Daoy (cell line): ENCODE measurements at regions not wholly inside any gene's neighbourhood (a gene's known extent, or its start where the extent isn't known, plus 50 kb on each side); places are given as distances from the start of the nearest gene placed in this dataset.
"Not testable (repeated sequence)": the region's sequence is repeated elsewhere in the genome, so short reads cannot be mapped to it uniquely, and the experiment has no call there.

Experiments
- DNase-seq: peaks from one replicate; pipeline ENCODE4 v3.0.0-alpha.2; 2015; ENCODE audit warnings: low read depth

DNA sequence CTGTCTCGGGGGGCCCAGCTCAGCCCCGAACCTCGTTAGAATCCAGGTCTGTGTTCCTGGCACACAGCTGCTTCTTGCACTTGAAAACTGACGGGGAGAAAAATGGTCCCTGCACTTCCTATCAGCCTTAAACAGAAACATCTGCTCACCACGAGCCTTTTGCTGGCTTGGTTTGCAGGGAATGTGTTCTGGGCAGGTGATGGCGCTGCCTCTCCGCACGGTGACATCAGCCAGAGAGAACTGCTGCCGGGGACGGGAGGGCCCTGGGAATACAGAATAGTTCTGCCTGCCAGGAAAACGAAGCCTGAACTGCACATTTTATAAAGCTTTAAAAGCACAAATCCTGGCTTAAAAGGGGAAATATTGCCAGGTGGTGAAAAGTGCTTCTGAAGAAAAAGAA is 622.5 kb downstream of the TYW1 start:
- no peak for DNase-seq

DNA sequence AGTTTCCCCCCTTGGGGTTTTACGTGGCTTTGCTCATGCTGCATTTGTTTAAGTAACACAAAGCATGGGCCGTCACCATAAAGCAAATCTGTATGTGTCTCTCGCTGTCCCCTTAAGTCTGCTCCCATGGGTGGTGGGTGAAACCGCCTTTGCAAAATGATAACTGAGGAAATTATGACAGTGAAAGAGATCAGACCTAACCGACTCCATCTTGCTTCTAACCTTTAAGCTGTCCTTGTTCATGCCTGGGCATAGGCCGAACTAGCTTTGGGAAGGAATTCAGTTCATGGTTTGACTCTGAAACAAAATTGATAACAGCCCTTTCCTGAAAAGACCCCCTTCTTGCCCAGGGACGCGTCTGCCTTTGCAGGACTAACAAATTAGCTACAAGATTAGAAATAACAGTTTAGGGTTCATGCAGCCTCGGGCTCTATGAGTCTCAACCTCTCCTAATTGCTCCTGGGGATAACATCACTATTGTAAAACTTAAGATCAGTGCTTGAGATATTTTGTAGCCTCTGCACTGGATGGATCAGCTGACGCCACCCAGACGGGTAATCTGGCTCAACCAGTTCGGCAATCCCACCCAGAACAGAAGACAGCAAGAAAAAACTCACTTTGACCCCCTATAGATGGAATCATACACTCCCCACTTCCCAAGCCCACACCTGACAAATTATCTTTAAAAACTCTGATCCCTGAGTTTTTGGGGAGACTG is 623.7 kb downstream of the TYW1 start:
- DNase-seq = no peak

GRCh38 chr7:67621704-67622103 is 625.1 kb downstream of the TYW1 start:
- DNase-seq = no peak

- DNase-seq = peak; percentile 29
These were observed 628.7 kb downstream of the TYW1 start for GRCh38 chr7:67625257-67625737.

GRCh38 chr7:67631476-67631875 is 634.8 kb downstream of the TYW1 start:
- DNase-seq = no peak

DNA sequence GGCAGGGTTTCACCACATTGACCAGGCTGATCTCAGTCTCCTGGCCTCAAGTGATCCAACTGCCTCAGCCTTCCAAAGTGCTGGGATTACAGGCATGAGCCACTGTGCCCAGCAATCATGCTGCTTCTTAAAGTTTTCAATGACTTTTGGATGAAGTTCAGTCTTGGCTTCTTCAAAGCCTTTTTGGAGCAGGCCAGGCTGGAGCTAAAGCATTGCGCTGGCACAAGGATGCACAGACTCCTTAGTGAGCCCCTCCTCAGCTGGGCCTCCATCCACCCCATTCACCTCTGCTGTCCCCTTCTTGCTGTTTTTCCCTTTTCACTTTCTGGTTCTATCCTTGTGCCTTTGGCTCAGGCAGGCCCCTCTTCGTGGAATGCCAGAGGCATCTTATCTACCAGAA is 638.6 kb downstream of the TYW1 start:
- DNase-seq = no peak

DNA sequence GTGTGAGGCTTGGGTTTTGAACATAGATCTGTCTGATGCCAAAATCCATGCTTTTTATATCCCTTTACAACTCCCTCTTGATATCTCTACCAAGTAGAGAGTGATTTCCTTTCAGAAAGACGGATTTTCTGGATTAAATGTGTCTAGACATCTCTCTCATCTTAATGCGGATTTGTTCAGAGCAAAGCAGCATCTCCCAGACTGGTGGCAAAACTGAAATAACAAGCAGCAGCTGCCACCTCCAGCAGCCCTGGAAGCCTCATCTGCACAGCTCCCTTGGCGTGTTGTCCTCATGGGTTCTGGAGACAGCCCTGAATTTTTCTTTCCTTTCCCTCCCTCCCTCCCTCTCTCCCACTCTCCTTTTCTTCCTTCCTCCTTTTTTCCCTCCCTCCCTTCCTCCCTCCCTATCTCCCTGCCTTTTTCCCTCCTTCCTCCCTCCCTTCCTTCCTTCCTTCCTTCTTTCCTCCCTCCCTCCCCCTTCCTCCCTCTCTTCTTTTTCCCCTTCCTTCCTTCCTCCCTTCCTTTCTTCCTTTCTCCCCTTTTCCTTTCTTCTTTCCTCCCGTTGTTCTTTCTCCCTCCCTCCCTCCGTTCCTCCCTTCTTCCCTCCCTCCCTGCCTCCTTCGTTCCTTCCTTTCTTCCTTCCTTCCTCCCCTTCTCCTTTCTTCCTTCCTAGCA is 639.9 kb downstream of the TYW1 start:
- no peak for DNase-seq

GRCh38 chr7:67637023-67637358 is 640.4 kb downstream of the TYW1 start:
- no peak for DNase-seq

DNA sequence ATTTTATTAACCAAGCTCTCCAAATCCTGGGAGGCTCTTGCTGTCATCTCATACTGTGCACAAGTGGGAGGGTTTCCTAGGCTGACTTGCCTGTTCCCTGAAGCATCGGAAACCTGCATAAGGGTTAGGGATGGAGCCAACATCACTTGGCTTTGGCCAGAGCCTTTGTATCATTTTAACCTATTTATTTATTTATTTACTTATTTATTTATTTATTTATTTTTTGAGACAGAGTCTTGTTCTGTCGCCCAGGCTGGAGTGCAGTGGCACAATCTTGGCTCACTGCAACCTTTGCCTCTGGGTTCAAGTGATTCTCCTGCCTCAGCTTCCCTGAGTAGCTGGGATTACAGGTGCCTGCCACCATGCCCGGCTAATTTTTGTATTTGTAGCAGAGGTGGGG is 645.9 kb downstream of the TYW1 start:
- not testable (repeated sequence) for DNase-seq

DNA sequence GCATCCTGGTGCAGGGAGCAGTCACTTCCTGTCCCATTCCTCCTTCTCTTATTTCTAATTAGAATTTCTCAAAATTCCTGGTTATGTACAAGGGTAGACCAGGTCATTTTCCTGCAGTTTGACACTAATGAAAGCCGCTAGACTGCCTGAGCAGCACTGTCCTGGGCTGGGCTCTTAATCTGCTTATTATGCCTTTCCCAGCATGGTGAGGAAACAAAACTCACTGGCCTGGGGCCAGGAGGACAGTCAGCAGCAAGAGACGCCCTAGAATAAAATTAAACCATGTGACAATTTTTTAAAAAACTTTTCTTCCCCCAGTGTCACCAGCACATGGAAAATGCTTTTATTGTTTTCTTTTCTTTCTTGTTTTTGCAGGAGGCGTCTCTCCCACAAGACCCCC is 647.5 kb downstream of the TYW1 start:
- no peak for DNase-seq

GRCh38 chr7:67652937-67653336 is 656.3 kb downstream of the TYW1 start:
- no peak for DNase-seq

DNA sequence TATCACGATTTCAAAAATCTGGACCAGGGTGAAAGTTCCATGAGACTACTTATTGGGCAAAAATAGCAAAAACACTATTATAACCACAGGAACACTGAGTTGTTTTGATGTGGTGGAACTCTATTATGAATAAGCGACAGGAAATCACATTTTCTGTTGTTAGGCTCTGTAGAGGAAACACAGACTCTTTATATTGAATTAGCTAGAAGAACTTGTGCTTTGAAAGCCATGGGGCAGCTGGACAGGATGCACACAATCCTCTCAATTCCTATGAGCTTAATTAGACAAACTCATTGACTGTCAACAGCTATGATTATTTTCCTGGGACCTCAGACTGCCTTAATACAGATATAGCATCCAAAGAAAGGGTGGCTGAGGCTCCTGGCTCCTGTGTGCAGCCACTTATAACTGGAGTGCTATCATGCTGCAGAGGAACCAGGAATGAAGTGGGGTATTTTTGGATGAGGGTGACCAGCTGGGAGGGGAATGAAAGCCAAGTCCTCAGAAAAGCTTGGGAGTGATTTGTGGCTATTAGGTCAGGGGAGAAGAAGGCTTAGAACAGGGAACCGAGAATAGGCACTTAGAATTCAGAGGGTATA is 657.3 kb downstream of the TYW1 start:
- no peak for DNase-seq

GRCh38 chr7:67654642-67655041 is 658.0 kb downstream of the TYW1 start:
- DNase-seq = no peak

DNA sequence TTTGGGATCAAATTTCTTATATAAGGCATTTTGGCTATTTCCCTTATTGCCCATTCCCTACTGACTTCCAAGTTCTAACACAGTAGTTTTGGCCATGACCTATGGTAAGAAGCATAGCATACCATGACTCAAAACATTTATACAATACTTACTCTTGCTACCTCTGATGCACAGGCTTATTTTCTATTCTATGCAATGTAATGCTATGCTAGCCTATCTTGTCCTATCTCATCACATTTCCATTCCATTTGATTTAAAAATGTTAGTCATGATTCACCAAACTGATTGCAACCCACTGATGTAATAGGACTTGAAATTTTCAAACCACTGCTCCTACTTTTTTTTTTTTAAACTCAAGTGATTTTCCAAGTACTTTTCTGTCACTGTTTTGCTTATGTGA is 658.5 kb downstream of the TYW1 start:
- no peak for DNase-seq

GRCh38 chr7:67659091-67659490 is 662.5 kb downstream of the TYW1 start:
- DNase-seq = no peak

- DNase-seq = no peak
These were observed 666.2 kb downstream of the TYW1 start for GRCh38 chr7:67662804-67663203.

DNA sequence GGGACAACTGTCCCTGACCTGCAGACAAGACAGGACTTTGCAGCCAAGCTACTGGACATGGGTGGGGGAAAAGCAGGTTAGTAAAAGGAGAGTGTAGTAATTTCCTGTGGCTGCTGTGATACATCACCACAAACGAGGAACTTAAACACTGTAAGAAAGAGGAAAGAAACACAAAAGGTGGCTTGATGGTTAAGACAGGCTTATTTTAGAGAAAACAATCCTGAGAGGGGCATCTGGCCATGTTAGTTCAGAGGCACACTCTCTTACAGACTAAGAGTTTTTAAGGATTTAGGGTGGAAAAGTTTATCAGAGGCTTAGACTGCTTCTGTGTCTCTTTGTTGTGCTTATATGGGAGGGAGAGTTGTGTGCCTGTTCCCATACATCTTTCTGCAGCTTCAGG is 667.0 kb downstream of the TYW1 start:
- DNase-seq = no peak

DNA sequence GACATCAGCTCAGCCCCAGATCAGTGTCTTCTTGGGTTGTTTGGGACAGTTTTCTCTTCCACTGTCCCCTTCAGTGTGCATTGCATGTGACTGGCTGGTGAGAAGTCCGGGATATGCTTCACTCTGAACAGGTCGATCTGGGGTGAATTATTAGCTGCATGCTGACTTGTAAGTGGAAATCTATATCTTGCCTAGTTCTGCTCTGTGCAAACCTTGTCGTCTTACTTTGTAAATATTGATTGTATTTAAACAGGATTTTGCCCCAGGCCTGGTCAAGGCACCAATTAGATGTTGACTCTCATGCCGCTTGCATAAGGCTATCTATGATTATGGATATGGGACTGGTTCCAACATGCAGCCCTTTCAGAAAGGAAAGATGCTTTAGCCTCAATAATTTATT is 669.7 kb downstream of the TYW1 start:
- not testable (repeated sequence) for DNase-seq

DNA sequence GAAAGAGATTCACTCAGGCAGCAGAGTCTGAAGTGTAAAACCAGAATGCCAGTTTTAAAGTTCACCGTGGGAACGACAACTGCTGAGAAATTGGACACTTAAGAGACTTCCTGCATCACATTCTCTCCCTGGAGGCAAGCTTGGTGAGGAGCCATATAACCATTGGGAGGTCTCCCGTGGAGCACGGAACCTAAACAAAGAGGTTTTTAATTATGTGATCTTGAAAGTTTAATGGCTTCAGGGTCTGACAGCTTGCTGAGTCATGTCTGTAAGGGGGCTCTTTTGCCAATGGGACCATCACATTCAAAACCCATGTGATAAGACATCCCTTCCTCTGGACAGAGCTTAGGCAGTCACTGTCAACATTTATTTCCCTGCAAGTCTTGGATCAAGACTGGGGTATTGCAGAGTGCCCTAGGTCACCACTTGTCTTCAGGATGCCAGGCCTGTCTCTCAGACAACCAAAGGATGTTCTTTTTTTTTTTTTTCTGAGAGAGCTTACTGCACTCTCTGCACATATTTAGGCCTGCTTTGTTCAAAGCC is 674.4 kb downstream of the TYW1 start:
- DNase-seq = no peak

DNA sequence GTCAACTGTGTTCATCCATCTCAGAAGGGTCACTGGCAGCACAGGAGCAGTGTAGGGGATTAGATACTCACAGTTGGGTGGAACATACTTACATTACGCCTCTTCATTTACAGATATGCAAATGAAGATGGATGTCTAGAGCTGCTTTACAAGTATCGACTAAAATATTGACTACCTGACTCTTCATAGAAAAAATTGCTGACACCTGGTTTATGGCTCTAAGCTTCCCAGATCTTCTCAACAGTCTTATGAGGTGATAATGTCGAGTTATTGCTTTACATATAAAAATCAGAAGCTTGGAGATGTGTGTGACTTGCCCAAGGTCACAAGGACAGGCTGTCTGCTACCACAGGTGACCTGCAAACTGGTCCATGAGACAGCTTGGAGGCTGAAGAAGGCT is 677.2 kb downstream of the TYW1 start:
- no peak for DNase-seq

GRCh38 chr7:67674862-67675261 is 678.2 kb downstream of the TYW1 start:
- DNase-seq = not testable (repeated sequence)

DNA sequence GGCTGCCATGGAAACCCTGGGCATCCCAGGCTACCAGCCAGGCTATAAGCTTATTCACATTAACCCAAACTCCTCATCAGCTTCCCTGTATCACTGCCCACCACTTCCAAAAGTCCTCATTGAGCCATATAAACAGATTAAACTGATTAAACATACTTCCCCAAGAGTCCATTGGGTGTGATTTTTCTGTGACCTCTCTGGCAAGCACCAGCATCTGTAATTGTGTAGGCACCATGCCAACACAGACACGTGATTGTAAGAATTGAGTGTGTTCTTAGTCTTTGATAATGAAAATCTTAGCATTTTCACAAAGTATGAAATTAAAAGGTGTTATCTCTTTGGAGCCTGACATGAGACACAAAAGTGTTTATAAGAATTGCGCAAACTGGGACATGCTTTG is 679.3 kb downstream of the TYW1 start:
- no peak for DNase-seq

- no peak for DNase-seq
These were observed 681.8 kb downstream of the TYW1 start for GRCh38 chr7:67678419-67678818.
